Stimulated activated CD4-positive, alpha-beta T cell treated with anti-CD3 and anti-CD28 coated beads, Interleukin-1b, Interleukin-23, amount 100 ng/mL, for 24 hours (primary cell): ENCODE measurements at regions not wholly inside any gene's neighbourhood (a gene's known extent, or its start where the extent isn't known, plus 50 kb on each side); places are given as distances from the start of the nearest gene placed in this dataset.
A peak's percentile ranks its signal among the peaks of the same experiment; 100 is the strongest.
"Not testable (repeated sequence)": the region's sequence is repeated elsewhere in the genome, so short reads cannot be mapped to it uniquely, and the experiment has no call there.

ENCODE experiments used
- DNase-seq, 4 experiments: peaks; one replicate each; pipeline ENCODE4 v3.0.0-alpha.2; 2020; ENCODE audit warnings: low read depth in 4 of 4, low spot score in 1 of 4

- DNase-seq, result no peak
Observed at GRCh38 chr6:11329726-11330412, 97.4 kb upstream of the NEDD9 start.

- no peak for DNase-seq
Observed at GRCh38 chr6:11328613-11329247, 96.3 kb upstream of the NEDD9 start.

- no peak for DNase-seq
Observed at GRCh38 chr6:11327961-11328360, 95.5 kb upstream of the NEDD9 start.

- DNase-seq, result no peak
Observed at GRCh38 chr6:11326116-11326515, 93.6 kb upstream of the NEDD9 start.

GRCh38 chr6:11324453-11325015, 92.1 kb upstream of the NEDD9 start:
- peak in 3 of 4 experiments; percentile 7 to 54 (median 14) for DNase-seq

GRCh38 chr6:11323666-11324452, 91.4 kb upstream of the NEDD9 start:
- DNase-seq, result no peak

- no peak for DNase-seq
Observed at GRCh38 chr6:11322252-11322885, 89.9 kb upstream of the NEDD9 start.

GRCh38 chr6:11320914-11321597, 88.6 kb upstream of the NEDD9 start:
- no peak for DNase-seq

GRCh38 chr6:11318835-11319813, 86.7 kb upstream of the NEDD9 start:
- no peak for DNase-seq

- peak; percentile 35 to 58 (median 48) for DNase-seq
Observed at GRCh38 chr6:11317885-11318771, 85.7 kb upstream of the NEDD9 start.

- DNase-seq, result no peak
Observed at GRCh38 chr6:11315743-11316437, 83.4 kb upstream of the NEDD9 start.

- DNase-seq, result no peak
Observed at GRCh38 chr6:11313207-11313606, 80.7 kb upstream of the NEDD9 start.

- DNase-seq, result no peak
Observed at GRCh38 chr6:11311970-11312369, 79.5 kb upstream of the NEDD9 start.

GRCh38 chr6:11309947-11310665, 77.6 kb upstream of the NEDD9 start:
- no peak for DNase-seq

GRCh38 chr6:11307226-11307625, 74.8 kb upstream of the NEDD9 start:
- DNase-seq, result no peak

GRCh38 chr6:11304946-11305345, 72.5 kb upstream of the NEDD9 start:
- DNase-seq, result no peak

- DNase-seq, result not testable (repeated sequence)
Observed at GRCh38 chr6:11299876-11300428, 67.5 kb upstream of the NEDD9 start.
